Eye (tissue), 1 donor: ENCODE measurements at regions not wholly inside any gene's neighbourhood (a gene's known extent, or its start where the extent isn't known, plus 50 kb on each side); places are given as distances from the start of the nearest gene placed in this dataset.
"Not testable (repeated sequence)": the region's sequence is repeated elsewhere in the genome, so short reads cannot be mapped to it uniquely, and the experiment has no call there.

ENCODE experiments used
- DNase-seq: peaks from one replicate; pipeline ENCODE4 v3.0.0-alpha.2; 2015

GRCh38 chr12:107378609-107379008 is 285.3 kb upstream of the CRY1 start:
- DNase-seq: no peak

DNA sequence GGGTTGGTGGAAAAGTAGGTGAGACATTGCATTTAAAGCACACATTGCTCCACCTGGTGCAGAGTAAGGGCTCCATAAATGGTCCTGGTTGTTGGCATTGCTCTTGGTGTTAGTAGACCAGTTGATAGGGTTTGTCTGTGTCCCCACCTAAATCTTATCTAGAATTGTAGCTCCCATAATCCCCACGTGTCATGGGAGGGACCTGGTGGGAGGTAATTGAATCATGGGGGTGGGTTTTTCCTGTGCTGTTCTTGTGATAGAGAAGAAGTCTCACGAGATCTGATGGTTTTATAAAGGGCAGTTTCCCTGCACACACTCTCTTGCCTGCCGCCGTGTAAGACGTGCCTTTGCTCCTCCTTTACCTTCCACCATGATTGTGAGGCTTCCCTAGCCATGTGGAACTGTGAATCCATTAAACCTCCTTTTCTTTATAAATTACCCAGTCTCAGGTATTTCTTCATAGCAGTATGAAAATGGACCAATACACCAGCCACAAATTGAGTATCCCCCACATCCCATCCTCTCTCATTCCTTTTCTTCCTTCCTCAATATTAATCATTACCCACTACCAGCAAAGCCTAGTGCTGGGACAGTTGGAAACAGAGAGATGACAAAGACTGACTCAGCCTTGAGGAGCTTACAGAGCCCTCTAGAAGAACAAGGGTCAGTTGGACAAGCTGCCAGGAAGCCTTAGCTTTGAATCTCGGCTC is 285.9 kb upstream of the CRY1 start:
- DNase-seq: not testable (repeated sequence)

GRCh38 chr12:107379852-107380567 is 286.7 kb upstream of the CRY1 start:
- DNase-seq: no peak

- DNase-seq: no peak
Measured at GRCh38 chr12:107384645-107385044, 291.3 kb upstream of the CRY1 start.

DNA sequence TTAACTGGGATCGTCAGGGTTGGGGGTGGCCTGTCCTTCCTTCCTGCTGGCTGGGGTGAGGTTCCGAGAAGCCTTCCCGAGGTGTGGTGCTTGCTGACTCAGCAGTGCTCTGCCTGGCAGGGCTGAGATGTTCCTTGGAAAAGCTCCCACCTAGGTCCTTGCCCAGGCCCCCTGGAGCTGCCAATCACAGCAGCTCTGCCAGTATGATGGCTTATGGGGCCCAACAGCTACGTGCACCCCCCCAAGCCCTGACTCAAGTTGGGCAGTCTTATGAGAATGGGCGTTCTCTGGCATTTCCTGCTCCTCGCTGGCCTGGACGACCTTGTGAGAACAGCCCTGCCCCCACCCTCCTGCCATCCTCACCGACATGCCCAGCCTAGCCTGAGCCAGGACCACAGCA is 292.2 kb upstream of the CRY1 start:
- DNase-seq: no peak

DNA sequence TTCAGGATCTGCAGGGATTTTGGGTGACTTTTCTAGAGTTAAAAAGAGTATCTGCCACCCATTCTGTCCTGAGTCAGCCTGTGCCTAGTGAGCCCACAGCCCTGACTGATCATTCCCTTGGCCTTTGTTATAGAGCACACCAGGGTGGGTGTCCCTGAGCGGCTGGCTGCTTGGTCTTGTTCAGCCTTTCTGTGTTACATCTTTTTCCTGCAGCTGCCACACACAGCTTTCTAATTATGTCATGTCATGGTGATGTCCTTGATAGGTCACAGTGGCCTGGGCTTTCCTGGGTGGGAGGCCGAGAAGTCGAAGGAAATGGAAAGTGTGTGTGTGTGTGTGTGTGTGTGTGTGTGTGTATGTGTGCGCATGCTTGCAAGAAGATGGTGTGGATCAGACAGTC is 293.2 kb upstream of the CRY1 start:
- DNase-seq: peak; percentile 67

- DNase-seq: no peak
Measured at GRCh38 chr12:107388263-107388662, 294.9 kb upstream of the CRY1 start.

DNA sequence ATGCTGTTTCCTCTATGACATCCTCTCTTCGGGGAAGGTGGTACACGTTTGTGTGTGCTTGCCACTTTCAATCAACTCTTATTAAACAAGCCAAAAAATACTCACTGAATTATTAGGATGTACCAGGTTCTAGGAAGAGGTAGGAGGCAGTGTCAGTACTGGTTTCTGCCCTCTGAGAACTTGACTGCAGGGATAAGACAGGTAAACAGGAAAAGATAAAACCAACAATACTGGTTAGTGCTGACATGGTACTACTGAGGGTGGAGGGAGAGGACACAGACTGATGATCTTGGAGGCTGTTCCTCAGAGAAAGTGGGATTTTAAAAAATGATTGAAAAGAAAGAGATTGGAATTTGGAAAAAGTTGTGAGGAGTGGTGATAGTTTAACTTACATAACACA is 295.2 kb upstream of the PWP1 start:
- DNase-seq: no peak

DNA sequence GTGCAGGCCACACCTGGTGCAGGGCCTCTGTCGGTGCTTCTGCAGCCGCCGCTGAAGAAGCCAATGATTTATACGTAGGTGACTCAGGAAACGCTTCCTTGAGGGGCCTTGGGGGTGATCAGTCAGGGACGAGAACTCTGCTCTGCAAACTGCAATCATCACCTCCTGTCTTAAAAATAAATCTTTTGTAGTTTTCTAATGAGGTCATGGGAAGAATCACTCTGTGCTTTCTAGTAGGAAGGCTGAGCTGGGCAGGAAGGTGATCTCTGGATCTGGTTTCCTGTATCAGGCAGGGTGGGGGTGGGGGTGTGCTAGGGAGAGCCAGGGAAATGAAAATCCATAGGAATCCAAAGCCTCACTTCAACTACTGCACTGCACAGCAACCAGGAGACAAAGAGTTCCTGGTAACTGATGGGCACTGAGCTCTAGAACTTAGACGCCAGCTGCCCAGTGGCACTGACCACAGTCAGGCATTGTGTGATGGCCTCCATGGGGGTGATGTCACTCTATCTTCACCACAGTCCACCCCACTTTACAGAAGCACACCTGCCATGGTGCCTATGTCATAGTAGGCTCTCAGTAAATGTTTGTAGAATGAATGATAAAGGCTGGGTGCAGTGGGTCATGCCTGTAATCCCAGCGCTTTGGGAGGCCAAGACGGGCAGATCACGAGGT is 292.4 kb upstream of the PWP1 start:
- DNase-seq: no peak

GRCh38 chr12:107394693-107395092 is 290.9 kb upstream of the PWP1 start:
- DNase-seq: no peak

GRCh38 chr12:107395817-107396216 is 289.8 kb upstream of the PWP1 start:
- DNase-seq: no peak

DNA sequence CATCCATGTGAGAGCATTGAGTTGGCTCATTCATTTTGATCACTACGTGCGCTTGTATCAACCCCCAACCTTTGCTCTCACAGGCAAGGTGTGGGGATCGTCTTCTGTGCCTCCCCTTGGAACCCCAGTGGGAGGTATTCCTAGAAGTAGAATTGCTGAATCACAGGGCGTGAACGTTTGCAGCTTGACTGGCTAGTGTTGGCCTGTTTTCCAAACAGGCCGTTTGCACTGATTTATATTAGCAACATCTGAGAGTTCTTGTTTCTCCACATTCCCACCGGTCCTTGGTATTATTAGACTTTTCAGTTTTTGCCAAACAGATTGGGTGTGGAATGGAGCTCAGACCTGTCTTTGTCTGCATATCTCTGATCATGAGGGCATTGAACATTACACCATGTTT is 288.6 kb upstream of the PWP1 start:
- DNase-seq: no peak

- DNase-seq: no peak
Measured at GRCh38 chr12:107397890-107398500, 287.6 kb upstream of the PWP1 start.

- no peak for DNase-seq
Measured at GRCh38 chr12:107399046-107399445, 286.6 kb upstream of the PWP1 start.

DNA sequence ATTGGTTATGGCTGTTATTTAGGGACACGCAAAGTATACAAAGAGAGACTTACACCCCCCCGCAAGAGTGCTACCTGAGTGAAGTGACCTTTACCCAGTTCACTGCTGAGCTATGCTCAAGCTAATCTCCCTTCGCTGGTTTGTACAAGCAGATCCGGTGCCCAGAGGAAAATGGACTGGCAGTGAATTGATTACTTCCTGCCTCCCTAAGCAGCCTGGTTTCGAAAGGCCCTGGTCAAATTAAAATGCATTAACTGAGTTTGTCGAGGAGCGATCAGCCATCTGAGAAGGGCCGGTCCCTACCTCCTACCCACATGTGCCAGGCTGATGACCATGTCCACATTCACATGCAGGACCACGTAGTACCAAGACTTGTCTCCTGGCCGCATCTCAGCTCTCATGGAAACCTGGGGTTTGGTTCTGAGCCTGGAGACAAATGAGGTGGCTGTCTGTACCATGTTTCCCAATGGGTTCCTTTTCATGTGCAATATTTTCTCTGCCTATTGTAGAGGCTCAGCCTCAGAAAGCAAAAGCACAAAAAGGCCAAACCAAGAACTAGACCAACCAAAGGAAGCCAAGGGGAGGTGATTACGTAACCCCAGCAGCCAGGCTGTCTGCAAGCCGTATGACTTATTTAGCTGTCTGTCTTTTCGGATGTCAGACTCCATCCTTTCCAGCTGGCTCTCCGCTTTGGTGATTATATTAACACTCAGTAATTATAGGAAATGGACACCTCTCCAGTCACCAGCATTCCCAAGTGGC is 284.7 kb upstream of the PWP1 start:
- no peak for DNase-seq

DNA sequence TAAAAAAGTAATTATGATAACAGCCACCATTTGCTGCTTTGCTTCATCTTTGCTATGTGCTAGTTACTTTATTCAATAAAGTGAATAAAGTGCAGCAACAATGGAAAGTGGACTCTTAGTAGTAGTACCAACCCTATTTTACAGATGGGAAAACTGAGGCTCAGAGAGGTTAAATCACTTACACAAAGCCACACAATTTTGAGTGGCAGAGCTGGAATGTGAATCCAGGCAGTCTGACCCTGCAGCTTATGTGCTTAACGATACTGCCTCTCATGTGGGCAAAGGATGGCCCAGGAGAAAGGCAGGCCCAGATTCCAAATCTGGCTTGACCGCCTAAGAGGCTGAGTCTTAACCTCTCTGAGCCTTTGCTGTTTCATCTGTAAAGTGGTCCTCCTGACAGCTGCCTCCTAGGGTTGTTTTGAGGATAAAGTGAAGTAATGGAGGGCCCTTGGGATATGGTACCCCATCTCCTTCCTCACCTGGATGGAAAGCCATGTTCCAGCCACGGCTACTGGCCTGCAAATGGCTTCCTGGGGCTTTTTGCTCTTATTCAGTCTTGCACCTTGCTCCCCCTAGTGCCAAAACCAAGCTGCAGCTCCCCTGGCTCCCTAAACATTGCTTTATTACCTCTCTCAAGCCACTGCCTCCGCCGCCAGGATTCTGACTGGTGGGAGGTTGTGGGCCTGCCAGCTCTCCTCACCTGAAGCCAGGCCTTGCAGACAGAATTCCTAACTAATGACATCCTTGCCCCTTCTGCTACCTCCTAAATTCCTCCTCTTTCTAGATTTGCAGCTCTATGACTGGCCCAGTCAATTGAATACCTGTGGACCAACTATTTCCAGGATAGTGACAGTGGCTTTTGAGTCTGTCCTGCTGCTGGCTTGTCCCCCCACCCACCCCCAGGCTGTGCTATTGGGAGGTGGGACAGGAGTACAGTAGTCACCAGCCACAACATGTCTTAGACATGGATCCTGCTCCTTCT is 283.3 kb upstream of the PWP1 start:
- DNase-seq: peak; percentile 76

GRCh38 chr12:107404981-107405380 is 280.6 kb upstream of the PWP1 start:
- no peak for DNase-seq

- no peak for DNase-seq
Measured at GRCh38 chr12:107405436-107405835, 280.2 kb upstream of the PWP1 start.

GRCh38 chr12:107406932-107407331 is 278.7 kb upstream of the PWP1 start:
- DNase-seq: no peak

DNA sequence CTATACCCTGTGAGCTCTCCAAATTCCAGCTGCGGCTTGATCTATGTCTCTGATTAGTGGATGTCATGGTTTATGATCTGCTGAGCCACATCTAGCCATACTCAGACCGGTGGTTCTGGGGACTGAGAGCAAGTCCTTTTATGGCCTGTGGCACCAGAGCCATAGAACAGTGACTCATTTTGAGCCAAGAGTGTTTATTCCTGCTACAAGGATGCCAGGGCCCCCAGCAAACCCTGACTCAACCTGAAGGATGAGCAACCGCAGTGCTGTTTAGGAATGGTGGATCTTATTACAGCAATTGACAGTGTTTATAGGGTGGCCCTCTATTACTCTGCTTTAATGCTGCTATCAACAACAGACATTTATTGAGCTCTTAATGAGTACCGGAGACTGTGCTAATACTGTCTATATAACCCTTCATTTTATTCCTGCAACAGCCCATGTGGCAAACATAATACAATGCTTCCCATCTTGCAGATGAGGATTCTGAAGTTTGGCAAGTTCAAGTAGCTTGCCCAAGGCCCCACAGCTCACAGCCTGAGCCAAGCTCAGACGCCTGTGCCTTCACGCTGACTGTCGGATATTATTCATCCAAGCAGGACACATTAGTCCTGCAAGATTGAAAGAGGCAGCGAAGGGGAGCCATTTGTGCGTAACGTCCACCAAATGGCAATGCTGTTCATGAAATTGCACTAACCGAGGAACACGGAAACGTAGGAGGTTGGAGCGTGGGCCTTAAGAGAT is 273.6 kb upstream of the PWP1 start:
- DNase-seq: no peak

GRCh38 chr12:107415071-107415470 is 270.5 kb upstream of the PWP1 start:
- no peak for DNase-seq
